SIG-M5 treated with dmso at 0.1 percent for 504 hours (cell line): ENCODE measurements at regions not wholly inside any gene's neighbourhood (a gene's known extent, or its start where the extent isn't known, plus 50 kb on each side); places are given as distances from the start of the nearest gene placed in this dataset.

ENCODE experiments used
- DNase-seq: peaks from one replicate; lab custom pipeline; 2025; ENCODE audit not compliant: unreplicated experiment; lab: John Stamatoyannopoulos, UW

DNA sequence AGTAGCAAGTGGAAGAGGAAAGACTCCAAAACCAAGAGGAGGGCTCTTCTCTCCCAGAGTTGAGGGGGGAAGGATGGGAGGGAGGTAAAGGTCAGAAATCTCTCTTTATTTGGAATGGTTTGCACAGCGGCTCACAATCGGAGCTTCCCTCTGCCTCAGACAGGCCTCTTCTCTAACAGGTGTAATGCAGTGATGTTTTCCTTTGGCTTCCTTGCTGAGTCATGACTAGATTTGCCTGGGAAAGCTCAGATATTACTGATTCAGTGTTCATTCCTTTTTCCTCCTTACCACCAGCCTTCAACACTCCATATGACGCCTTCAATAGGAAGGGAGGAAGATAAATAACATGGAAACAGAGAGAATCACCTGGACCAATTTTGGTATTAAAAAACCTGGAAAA lies 136.6 kb downstream of the RNF152 start:
- DNase-seq, result no peak

- no peak for DNase-seq
Observed at GRCh38 chr18:61755555-61755954, 137.3 kb downstream of the RNF152 start.

- DNase-seq, result no peak
Observed at GRCh38 chr18:61754039-61754583, 138.7 kb downstream of the RNF152 start.

DNA sequence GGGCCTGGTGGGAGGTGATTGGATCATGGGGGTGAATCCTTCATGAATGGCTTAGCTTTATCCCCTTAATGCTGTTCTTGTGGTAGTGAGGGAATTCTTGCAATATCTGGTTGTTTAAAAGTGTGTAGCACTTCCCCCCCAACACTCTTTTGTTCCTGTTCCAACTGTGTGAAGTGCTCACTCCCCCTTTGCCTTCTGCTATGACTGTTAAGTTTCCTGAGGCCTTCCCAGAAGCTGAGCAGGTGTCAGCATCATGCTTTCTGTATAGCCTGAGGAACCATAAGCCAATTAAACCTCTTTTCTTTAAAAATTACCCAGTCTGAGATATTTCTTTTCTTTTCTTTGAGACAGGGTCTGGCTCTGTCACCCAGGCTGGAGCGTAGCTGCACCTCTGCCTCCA lies 139.4 kb downstream of the RNF152 start:
- no peak for DNase-seq

- no peak for DNase-seq
Observed at GRCh38 chr18:61752973-61753372, 139.8 kb downstream of the RNF152 start.

- no peak for DNase-seq
Observed at GRCh38 chr18:61750840-61751668, 141.8 kb downstream of the RNF152 start.

- DNase-seq, result no peak
Observed at GRCh38 chr18:61749546-61749945, 143.3 kb downstream of the RNF152 start.

GRCh38 chr18:61749031-61749430 lies 143.8 kb downstream of the RNF152 start:
- no peak for DNase-seq

- no peak for DNase-seq
Observed at GRCh38 chr18:61748004-61748403, 144.8 kb downstream of the RNF152 start.

DNA sequence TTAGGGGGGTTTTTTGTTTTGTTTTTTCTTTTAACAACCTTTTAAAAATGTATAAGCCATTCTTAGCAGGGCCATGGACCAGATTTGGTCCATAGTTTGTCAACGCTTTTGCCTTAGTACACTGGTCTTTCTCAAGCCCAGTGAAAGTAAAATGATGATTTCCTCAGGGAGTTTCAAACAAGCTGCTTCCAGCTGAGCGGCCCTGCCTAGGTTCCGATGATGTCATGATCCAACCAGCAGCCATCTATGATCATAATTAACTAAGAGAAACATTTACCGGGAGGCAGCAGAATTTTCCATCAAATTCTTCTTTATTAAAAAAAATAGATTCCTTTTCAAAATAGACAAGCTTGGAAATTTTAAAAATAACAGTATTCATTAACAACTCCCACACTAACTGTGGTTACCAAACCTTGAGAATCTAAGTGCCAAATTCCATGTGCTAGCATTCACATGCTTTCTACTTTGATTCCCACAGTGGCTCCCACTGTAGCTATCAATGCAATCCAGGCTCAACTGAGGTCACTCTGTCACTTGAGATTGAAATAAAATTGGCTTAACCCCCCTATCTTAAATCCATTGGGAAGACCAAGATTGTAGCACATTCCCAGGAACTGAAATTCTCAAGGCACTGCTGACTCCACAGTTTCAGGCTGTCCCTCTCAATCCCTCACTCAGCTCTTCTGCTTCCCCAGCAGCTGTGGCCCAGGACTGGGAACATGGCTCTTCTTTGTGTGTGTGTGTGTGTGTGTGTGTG lies 148.9 kb downstream of the RNF152 start:
- no peak for DNase-seq

GRCh38 chr18:61742565-61743429 lies 150.0 kb downstream of the RNF152 start:
- no peak for DNase-seq

GRCh38 chr18:61741881-61742454 lies 150.8 kb downstream of the RNF152 start:
- no peak for DNase-seq

DNA sequence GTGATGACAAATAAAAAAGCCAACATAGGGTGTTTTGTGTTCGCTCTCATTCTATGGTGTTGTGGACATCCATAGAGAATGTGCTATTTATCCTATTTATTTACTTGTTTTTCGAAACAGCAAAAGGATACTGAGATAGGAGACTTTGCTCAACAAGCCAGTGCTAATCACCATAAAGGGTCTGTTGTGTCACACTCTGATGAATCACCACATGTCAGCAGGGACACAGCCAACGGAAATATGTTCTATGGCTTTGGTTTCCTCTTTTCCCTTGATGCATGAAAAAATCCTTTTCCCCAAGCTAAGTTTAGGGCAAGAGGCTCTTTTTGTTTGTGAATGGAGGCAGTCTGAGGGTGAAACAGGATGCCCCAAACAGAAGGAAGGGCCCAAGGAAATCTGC lies 154.3 kb downstream of the RNF152 start:
- peak; percentile 48 for DNase-seq

DNA sequence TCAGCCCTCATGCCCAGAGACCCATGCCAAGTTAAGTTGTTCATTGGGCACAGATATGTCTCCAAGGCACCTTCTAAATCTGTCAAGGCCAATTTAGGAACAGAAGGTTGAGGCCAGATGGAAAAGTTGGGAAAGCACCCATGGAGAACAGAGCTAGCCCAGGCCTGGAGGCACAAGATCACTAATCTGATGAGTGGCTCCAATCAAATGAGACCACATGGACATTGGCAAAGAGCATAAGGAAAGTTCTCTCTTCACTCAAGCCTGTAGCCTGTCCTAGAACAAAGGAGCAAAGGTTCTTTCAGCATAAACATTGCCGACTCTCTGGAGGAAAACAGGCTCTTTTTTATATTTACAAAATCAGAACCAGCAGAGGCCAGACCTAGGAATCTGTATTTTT lies 154.8 kb downstream of the RNF152 start:
- DNase-seq, result no peak

GRCh38 chr18:61736133-61736532 lies 156.7 kb downstream of the RNF152 start:
- no peak for DNase-seq

GRCh38 chr18:61735564-61736102 lies 157.2 kb downstream of the RNF152 start:
- DNase-seq, result no peak

GRCh38 chr18:61734396-61734795 lies 158.4 kb downstream of the RNF152 start:
- DNase-seq, result no peak

DNA sequence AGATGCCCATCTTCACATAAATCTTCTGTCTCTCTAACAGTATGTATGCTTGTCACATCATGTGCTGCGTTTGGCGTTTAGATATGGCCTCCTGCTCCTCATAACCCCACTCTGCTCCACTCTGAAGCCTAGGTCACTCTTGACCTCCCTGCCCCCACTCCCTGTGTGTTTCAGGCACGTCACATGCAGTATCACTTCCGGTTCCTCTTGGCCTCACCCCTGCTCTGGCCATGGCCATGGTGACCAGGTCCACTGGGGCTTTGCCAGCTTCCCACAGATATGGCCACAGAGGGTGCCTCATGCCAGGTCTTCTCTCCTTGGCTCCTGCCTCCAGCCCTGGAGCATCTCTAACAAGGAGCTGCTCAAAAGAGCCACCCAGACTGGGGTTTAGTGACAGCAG lies 160.0 kb downstream of the RNF152 start:
- DNase-seq, result no peak

DNA sequence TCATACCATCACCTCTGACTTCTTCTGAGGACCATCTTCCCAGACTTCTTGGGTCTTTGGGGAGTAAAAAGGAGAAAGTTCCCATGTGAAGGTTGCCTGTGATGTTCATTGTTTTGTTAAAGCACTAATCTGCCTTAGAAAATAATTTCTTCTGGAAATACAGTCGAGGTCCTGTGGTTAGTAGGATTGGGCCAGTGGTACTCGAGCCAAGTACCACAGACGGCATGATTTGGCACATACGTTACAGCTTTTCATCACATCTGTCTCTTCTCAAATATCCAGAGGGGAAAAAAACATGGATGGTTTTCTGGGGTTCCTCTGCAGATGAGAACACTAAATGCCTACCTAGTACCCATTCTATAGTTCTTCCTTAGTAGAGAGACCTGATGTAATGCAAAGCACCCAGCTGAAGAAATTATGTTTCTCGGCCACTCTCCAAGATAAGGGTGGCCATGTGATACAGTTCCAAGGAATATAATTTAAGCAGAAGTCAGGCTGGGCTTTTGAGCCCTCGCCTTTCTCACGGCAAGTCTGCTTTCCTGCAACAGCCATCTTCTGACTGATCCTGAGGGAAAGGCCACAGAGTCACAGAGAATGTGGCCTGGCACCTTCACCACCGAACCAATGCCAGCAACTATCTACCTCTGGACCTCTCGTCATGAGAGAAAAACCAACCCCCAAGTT lies 161.0 kb downstream of the RNF152 start:
- no peak for DNase-seq

- DNase-seq, result no peak
Observed at GRCh38 chr18:61731178-61731577, 161.6 kb downstream of the RNF152 start.
